ENCODE measurements at regions not wholly inside any gene's neighbourhood (a gene's known extent, or its start where the extent isn't known, plus 50 kb on each side); places are given as distances from the start of the nearest gene placed in this dataset.

GRCh38 chr2:104744537-104744936 lies 109.4 kb upstream of the POU3F3 start:
- no peak for DNase-seq (ENCODE audit: extremely low spot score)
- CTCF ChIA-PET: interaction anchor here (1.2 kb wide), 1 partner anchor 10 kb away, joined by 5 read pairs; no protein-coding TSS in a partner anchor
- no peak for TF ChIP-seq CTCF (IDR thresholded peaks at IDR 0.05; ENCODE audit: control extremely low read depth, extremely low read depth, low read depth, missing control alignments)
- POLR2A ChIA-PET: no interaction called here

GRCh38 chr2:104745846-104746245 lies 108.1 kb upstream of the POU3F3 start:
- no peak for DNase-seq (ENCODE audit: extremely low spot score)
- CTCF ChIA-PET: interaction anchor here (1.2 kb wide), 1 partner anchor 13 kb away, joined by 3 read pairs; no protein-coding TSS in a partner anchor
- POLR2A ChIA-PET: no interaction called here
- TF ChIP-seq CTCF (IDR thresholded peaks at IDR 0.05; ENCODE audit: control extremely low read depth, extremely low read depth, low read depth, missing control alignments): no peak

GRCh38 chr2:104746299-104746698 lies 107.6 kb upstream of the POU3F3 start:
- ChIA-PET POLR2A (no interaction called here), CTCF (interaction anchor here (1.2 kb wide), 1 partner anchor 13 kb away, joined by 3 read pairs; no protein-coding TSS in a partner anchor)
- no peak for DNase-seq (ENCODE audit: extremely low spot score)
- TF ChIP-seq CTCF (IDR thresholded peaks at IDR 0.05; ENCODE audit: control extremely low read depth, extremely low read depth, low read depth, missing control alignments): no peak

GRCh38 chr2:104746858-104747257 lies 107.1 kb upstream of the POU3F3 start:
- ChIA-PET POLR2A (no interaction called here), CTCF (interaction anchor here (1.2 kb wide), 1 partner anchor 12 kb away, joined by 3 read pairs; no protein-coding TSS in a partner anchor)
- DNase-seq (ENCODE audit: extremely low spot score): no peak
- TF ChIP-seq CTCF (IDR thresholded peaks at IDR 0.05; ENCODE audit: control extremely low read depth, extremely low read depth, low read depth, missing control alignments): no peak

GRCh38 chr2:104749856-104750460 lies 104.0 kb upstream of the POU3F3 start:
- DNase-seq (ENCODE audit: extremely low spot score): no peak
- POLR2A ChIA-PET: no interaction called here
- no peak for TF ChIP-seq CTCF (IDR thresholded peaks at IDR 0.05; ENCODE audit: control extremely low read depth, extremely low read depth, low read depth, missing control alignments)
- CTCF ChIA-PET: interaction anchor here (0.8 kb wide), 1 partner anchor 9 kb away, joined by 3 read pairs; no protein-coding TSS in a partner anchor

GRCh38 chr2:104752504-104752903 lies 101.4 kb upstream of the POU3F3 start:
- no peak for TF ChIP-seq CTCF (IDR thresholded peaks at IDR 0.05; ENCODE audit: control extremely low read depth, extremely low read depth, low read depth, missing control alignments)
- POLR2A ChIA-PET: no interaction called here
- CTCF ChIA-PET: interaction anchor here (1.1 to 1.2 kb wide), 2 partner anchors 19 to 98 kb away, joined by 3 read pairs; no protein-coding TSS in a partner anchor
- no peak for DNase-seq (ENCODE audit: extremely low spot score)
